ENCODE measurements at regions not wholly inside any gene's neighbourhood (a gene's known extent, or its start where the extent isn't known, plus 50 kb on each side); places are given as distances from the start of the nearest gene placed in this dataset.
"Not testable (repeated sequence)": the region's sequence is repeated elsewhere in the genome, so short reads cannot be mapped to it uniquely, and the experiment has no call there.

- no peak overlapping the region for H3K27ac ChIP-seq
- DNase-seq: no peak
- no peaks in the 10 kb centered on the region for H3K36me3 ChIP-seq
- H3K27me3 ChIP-seq (ENCODE audit: insufficient read depth, low read depth, severe bottlenecking): peaks cover 1% of the 10 kb centered on the region
- peaks cover 6% of the 10 kb centered on the region for H3K9me3 ChIP-seq (ENCODE audit: severe bottlenecking)
- TF ChIP-seq, protein P1, sequence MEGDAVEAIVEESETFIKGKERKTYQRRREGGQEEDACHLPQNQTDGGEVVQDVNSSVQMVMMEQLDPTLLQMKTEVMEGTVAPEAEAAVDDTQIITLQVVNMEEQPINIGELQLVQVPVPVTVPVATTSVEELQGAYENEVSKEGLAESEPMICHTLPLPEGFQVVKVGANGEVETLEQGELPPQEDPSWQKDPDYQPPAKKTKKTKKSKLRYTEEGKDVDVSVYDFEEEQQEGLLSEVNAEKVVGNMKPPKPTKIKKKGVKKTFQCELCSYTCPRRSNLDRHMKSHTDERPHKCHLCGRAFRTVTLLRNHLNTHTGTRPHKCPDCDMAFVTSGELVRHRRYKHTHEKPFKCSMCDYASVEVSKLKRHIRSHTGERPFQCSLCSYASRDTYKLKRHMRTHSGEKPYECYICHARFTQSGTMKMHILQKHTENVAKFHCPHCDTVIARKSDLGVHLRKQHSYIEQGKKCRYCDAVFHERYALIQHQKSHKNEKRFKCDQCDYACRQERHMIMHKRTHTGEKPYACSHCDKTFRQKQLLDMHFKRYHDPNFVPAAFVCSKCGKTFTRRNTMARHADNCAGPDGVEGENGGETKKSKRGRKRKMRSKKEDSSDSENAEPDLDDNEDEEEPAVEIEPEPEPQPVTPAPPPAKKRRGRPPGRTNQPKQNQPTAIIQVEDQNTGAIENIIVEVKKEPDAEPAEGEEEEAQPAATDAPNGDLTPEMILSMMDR (IDR thresholded peaks at IDR 0.05; ENCODE audit: low read depth, low read length): no peak
- H3K4me3 ChIP-seq (ENCODE audit: low read depth, low read length): no peak overlapping the region
Observed at GRCh38 chr9:65404232-65405006, 119.4 kb upstream of the FOXD4L5 start.

GRCh38 chr9:65403721-65404120 is 118.7 kb upstream of the FOXD4L5 start:
- Histone ChIP-seq H3K36me3 (no peaks in the 10 kb centered on the region), H3K27ac (no peak overlapping the region), H3K27me3 (ENCODE audit: insufficient read depth, low read depth, severe bottlenecking) (no peaks in the 10 kb centered on the region), H3K4me3 (ENCODE audit: low read depth, low read length) (no peak overlapping the region), H3K9me3 (ENCODE audit: severe bottlenecking) (peaks cover 6% of the 10 kb centered on the region)
- TF ChIP-seq, protein P1 (IDR thresholded peaks at IDR 0.05; ENCODE audit: low read depth, low read length): no peak
- DNase-seq: no peak

DNA sequence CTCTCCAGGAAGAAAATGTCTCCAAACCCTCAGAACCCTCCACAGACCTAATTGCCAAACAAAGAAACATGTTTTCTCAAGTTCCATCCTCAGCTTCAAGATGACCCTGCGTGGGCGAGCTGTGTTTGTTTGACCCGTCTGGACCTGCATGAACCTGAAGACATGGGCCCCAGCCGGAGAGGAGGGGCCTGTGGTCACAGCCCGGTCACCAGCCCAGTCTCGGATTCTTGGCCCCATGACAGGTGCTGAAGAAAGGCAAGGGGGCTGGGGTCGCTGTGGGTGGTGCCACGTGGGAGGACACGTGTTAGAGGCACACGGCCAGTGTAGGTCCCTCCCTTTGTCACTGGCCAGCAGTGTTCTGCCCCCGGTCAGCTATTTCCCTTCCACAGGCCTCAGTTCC is 118.1 kb upstream of the FOXD4L5 start:
- not testable (repeated sequence) for H3K27ac ChIP-seq; H3K27me3 ChIP-seq (ENCODE audit: insufficient read depth, low read depth, severe bottlenecking); H3K4me3 ChIP-seq (ENCODE audit: low read depth, low read length); DNase-seq; H3K9me3 ChIP-seq (ENCODE audit: severe bottlenecking); H3K36me3 ChIP-seq

DNA sequence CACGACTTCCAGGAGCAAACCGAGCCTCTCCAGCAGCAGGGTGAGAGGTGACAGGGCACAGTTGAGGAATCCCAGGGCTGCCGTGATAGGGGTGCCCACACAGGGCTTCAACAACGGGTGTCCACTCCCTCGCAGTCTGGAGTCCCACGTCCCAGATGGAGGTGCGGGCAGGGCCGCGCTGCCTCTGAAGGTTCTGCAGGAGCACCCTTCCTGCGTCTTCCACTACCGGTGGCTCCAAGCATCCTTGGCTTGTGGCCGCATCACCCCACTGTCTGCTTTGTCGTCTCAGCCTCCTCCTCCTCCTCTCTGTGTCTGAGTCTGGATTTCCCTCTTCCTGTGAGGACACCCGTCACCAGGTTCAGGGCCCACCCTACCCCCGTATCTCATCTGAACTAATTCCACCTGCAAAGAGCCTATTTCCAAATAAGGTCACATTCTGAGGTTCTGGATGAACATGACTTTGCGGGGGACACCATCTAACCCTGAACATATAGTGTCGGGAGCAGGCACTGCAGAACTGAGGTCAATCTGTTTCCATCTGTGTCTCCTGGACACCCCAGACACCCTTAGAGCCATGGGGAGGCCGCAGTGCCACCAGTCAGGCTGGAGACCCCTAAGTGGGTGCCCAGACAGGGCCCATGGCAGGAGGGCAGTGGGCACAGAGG is 117.3 kb upstream of the FOXD4L5 start:
- H3K4me3 ChIP-seq (ENCODE audit: low read depth, low read length); H3K36me3 ChIP-seq; H3K27me3 ChIP-seq (ENCODE audit: insufficient read depth, low read depth, severe bottlenecking); H3K27ac ChIP-seq; DNase-seq; H3K9me3 ChIP-seq (ENCODE audit: severe bottlenecking): not testable (repeated sequence)

DNA sequence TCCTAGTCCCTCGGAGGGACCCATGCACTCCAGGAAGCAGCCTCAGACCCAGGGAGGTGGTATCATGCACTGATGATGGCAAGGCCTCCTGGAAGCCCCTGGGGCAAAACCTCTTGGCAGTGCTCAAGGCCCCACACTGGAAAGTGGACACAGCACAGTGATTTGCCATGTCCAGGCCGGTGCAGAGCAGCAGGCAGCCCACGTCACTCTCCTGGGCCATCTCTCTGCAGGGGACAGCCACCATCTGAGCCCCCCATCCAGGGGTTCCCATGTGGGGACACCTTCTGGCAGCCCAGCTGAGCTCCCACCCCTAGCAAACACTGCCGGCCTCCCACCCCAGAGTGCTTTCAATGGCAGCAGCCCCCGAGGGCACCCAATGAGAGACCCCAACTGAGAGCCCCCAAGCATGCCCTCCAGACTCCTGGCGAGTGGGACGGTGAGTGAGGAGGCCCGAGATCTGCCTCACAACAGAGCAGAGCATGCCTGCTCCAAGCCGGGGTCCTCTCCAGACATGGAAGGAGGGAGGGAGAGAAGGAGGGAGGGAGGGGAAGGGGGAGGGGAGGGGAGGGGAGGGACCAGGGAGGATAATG is 116.5 kb upstream of the FOXD4L5 start:
- not testable (repeated sequence) for H3K4me3 ChIP-seq (ENCODE audit: low read depth, low read length); H3K36me3 ChIP-seq; DNase-seq; H3K9me3 ChIP-seq (ENCODE audit: severe bottlenecking); H3K27ac ChIP-seq; H3K27me3 ChIP-seq (ENCODE audit: insufficient read depth, low read depth, severe bottlenecking)

GRCh38 chr9:65400886-65401285 is 115.9 kb upstream of the FOXD4L5 start:
- Histone ChIP-seq H3K36me3 (no peaks in the 10 kb centered on the region), H3K27ac (no peak overlapping the region), H3K27me3 (ENCODE audit: insufficient read depth, low read depth, severe bottlenecking) (no peaks in the 10 kb centered on the region), H3K4me3 (ENCODE audit: low read depth, low read length) (no peak overlapping the region), H3K9me3 (ENCODE audit: severe bottlenecking) (peaks cover 6% of the 10 kb centered on the region)
- no peak for DNase-seq
- TF ChIP-seq, protein P1 (IDR thresholded peaks at IDR 0.05; ENCODE audit: low read depth, low read length): no peak

DNA sequence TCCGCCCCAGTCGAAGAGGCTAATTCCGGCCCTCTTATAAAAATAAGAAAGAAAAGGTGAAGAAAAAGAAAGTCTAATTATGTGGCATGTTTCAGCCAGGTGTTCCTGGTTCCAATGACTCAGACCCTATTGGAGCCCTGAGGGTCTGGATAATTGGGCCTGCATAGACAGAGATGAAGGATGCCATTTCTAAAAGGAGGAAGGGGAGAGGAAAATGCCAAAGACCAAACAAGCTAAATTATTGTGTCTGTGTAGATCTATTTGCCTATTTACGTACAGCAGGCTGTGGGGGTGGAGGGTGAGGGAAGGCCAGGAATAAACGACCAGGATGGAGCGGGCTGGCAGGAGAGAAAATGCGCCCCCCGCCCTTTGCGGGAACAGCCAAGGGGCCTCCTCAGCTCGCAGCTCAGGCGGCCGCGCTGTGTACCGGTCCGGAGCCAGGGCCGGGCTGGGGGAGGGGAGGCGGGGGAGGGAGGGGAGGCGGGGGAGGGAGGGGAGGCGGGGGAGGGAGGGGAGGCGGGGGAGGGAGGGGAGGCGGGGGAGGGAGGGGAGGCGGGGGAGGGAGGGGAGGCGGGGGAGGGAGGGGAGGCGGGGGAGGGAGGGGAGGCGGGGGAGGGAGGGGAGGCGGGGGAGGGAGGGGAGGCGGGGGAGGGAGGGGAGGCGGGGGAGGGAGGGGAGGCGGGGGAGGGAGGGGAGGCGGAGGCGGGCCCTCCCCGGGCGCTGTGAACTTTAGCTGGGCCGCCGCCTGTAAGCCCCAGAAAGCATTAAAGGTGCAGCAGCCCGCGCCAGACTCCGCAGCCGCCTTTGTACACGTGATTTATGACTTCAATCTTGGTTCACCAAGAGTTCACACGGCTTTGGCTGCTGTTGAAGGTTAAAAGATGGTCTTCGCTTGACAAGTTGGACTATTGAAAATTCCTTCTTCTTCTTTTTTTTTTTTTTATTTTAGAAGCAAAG is 113.0 kb upstream of the FOXD4L5 start:
- DNase-seq: peak; percentile 57
- not testable (repeated sequence) for H3K27ac ChIP-seq; H3K9me3 ChIP-seq (ENCODE audit: severe bottlenecking); H3K36me3 ChIP-seq; H3K4me3 ChIP-seq (ENCODE audit: low read depth, low read length); H3K27me3 ChIP-seq (ENCODE audit: insufficient read depth, low read depth, severe bottlenecking)

DNA sequence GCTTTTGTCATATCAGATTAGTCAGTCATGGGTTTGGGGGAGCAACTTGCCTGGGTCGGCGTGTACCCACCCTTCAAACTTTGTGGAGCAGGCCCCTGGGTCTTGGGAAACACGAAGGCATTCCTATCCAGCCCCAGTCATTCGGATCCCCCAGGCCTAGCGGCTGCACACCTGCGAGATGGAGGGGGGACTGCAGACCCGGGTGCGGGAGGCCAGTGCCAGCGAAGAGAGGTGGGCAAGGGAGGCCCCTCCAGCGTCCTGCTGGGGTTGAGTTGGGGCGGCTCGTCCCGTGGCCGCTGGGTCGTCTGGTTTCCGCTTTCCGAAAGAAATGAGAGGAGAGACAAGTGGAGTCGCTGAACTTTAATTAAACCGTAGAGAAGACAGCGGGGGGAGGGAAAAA is 112.2 kb upstream of the FOXD4L5 start:
- not testable (repeated sequence) for DNase-seq; H3K9me3 ChIP-seq (ENCODE audit: severe bottlenecking); H3K4me3 ChIP-seq (ENCODE audit: low read depth, low read length); H3K27ac ChIP-seq; H3K27me3 ChIP-seq (ENCODE audit: insufficient read depth, low read depth, severe bottlenecking); H3K36me3 ChIP-seq

DNA sequence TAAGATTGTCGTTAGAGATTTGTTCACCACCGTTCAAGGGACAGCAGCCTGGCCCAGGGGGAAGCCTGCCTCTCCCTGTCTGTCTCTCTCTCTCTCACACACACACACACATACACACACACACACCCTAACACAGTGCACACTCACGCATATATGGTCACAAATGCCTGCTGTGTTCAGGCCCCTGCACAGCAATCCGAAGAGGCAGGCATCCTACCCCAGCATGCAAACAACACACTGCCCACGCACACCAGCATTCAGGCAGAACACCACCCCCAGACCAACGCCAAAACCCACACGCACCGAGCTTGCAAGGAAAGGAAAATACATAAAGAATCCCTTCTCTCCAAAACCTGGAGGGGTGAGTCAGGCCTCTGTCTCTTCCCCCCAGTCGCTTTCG is 111.6 kb upstream of the FOXD4L5 start:
- H3K4me3 ChIP-seq (ENCODE audit: low read depth, low read length); H3K27me3 ChIP-seq (ENCODE audit: insufficient read depth, low read depth, severe bottlenecking): not testable (repeated sequence)

DNA sequence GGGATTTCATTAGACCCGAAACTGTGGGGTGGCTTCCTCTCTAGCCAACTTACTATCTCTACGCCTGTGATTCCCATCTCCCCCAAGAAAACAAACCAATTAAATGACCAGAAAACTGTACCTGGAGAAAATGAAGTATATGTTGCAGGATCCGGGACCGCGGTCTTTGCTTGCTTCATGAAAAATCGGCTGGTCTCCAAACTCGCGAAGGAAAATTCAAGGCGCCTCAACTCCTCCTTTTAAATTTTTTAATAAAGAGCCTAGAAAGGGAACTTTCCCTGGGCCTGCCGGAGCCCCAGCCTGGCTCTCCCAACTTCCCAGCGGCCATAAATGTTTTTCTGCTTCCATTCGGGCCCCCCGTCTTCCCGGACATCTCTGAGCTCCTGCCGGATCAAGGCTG is 110.8 kb upstream of the FOXD4L5 start:
- not testable (repeated sequence) for H3K9me3 ChIP-seq (ENCODE audit: severe bottlenecking); H3K27ac ChIP-seq; DNase-seq; H3K36me3 ChIP-seq; H3K27me3 ChIP-seq (ENCODE audit: insufficient read depth, low read depth, severe bottlenecking); H3K4me3 ChIP-seq (ENCODE audit: low read depth, low read length)

More for the DNA sequence above, 111.6 kb upstream of the FOXD4L5 start:
- not testable (repeated sequence) for H3K36me3 ChIP-seq; DNase-seq; H3K27ac ChIP-seq; H3K9me3 ChIP-seq (ENCODE audit: severe bottlenecking)
